HT-29 (cell line): ENCODE measurements at regions not wholly inside any gene's neighbourhood (a gene's known extent, or its start where the extent isn't known, plus 50 kb on each side); places are given as distances from the start of the nearest gene placed in this dataset.

Experiments
- DNase-seq: peaks from one replicate; pipeline ENCODE4 v3.0.0-alpha.2; 2015; ENCODE audit warnings: low spot score

DNA sequence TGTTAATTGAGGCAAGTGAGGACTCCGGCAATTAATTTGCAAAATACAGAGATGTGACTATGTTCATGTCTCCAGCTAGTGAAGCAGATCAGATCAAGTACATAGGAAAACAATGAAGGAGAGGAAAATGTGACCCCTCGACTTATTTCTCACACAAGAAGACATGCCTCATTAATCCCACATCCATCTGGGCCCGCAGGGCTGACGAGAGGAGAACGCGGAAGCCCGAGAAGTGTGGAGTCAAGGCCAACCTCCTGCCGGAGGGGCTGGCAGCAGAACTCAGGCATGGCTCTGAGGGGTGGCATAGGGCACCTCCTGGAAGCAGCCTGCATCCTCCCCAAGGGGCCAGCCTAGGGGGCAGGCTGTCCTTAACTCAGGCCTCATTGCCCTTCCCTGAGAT is 54.4 kb downstream of the ZNF503 start:
- DNase-seq, result no peak

DNA sequence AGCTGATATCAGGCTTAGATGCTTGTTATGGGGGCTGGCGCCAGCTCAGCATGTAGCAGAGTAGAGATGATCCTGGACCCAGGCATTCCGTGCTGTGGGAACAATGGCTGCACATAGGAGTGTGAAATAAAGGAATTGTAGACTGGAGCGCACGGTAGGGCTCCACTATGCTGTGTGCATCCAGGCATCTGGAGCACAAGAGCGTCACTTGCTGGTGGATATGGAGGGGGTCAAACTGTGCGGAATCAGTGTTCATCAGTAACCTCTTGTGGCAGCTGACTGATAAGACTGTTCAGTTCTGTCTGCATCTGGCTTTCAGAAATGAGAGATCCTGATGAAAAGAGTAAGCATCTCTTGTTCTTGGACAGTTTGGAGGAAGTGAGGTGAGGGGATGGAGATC is 55.8 kb downstream of the ZNF503 start:
- DNase-seq, result no peak

DNA sequence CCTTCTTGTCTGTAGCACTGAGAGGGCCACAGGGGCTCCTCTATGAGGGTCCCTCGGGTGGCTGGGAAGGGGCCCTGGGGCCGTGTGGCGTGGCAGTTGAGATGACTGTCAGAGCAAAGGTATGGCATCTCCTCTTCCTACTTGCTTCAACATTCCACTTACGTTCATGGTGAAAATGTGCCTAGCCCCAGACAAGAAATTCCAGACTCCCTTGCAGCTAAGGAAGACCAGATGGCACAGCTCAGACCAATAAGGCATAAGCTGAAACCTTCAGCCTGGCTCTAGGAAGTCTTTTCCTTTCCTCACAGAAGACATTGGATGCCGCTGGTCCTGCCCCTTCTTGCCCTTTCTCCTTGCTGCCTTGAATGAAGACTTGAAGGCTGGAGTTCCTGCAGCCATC is 57.4 kb downstream of the ZNF503 start:
- DNase-seq, result no peak

DNA sequence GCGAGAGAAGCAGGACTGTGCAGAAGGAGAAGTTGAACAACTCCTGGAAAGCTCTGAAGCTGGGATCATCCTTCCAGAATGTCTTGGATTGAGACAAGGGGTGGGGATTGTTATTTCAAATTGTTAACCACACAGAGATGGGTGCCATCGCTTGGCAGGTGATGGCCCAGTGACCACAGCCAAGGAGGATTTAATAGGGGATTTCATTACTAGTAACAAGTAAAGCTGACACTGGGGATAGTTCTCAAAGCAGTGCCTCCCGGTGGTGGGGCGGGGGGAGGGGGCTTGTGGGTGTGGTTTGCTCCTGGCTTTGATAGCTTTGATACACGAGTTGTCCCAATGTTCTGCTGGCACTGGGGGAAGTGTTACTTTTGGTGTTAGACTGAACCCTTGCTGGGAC is 59.2 kb downstream of the ZNF503 start:
- no peak for DNase-seq

DNA sequence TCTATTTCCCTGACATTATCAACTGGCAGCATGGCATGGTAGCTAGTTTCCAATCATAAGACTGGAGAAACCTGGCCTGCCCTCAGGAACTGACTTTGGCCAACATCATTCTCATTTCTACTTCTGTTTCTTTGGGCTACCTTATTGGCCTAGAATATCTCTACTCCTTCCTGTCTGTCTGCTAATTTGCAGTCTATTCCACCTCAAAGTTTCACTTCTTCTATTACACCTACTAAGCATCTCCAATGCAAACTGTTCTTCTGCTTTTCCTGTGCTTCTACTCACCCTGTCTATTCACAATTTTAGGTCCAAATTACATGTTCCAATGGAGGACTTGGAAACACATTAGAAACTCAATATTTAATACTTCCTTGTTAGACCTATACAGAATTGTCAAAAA is 65.6 kb downstream of the ZNF503 start:
- no peak for DNase-seq

DNA sequence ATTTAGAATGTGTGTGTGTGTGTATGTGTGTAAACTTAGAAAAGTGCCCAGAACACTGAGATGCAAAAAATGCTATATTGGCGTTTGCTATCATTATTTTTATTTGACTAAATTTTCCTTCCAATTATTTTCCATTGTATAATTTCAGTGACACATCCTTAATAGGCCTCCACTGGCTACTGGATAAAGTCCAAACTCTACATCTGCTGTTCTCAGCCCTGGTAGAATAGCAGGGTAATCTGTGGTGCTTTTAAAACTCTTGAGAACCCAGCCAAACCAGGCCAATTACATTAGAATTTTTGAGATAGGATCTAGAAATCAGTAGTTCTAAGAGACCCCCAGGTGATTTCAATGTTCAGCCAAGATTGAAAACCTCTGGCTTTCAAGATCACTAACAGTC is 66.4 kb downstream of the ZNF503 start:
- DNase-seq, result no peak

DNA sequence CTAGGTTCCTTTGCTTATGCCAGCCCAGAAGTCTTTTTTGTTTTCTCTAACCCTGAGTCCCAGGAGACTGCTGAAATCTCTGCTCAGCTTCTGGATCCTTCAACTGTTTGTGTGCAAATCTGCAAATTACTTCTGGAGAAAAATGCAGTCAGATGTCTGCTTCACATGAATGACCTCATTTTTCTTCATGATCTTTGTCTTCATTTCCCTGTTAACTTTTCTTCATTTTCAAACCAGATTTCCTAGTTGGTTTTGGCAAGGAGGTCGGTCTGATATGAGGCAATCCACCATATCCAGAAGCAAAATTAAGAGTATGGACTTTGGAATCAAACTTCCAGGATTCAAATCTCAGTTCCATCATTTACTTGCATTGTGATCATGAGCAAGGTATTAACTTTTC is 66.8 kb downstream of the ZNF503 start:
- DNase-seq, result no peak

DNA sequence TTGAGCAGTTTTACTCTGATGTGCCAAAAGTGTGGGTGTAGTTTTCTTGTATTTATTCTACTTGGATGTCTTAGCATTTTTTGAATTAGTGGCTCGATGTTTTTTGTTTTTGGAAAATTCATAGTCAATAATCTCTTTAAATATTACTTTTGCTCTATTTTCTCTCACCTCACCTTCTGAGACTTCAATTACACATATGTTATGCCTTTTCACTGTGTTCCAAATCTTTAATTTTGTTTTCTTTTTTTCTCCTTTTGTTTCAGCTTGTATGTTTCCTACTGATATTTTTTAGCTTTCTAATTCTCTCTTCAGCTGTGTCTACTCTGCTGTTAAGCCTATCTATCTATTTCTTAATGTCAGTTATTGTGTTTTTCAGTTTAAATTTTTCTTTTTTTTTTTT is 69.5 kb downstream of the ZNF503 start:
- no peak for DNase-seq

DNA sequence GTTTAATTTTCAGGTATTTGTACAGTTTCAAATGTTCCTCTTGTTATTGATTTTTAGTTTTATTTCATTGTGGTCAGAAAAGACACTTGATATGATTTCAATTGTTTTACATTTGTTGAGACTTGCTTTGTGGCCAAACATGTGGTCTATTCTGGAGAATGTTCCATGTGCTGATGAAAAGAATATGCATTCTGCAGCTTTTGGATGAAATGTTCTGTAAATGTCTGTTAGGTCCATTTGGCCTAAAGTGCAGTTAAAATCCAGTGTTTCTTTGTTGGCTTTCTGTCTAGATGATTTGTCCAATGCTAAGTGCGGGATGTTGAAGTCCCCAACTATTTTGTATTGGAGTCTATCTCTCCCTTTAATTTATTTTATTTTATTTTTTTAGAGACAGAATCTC is 70.5 kb downstream of the ZNF503 start:
- DNase-seq, result no peak

DNA sequence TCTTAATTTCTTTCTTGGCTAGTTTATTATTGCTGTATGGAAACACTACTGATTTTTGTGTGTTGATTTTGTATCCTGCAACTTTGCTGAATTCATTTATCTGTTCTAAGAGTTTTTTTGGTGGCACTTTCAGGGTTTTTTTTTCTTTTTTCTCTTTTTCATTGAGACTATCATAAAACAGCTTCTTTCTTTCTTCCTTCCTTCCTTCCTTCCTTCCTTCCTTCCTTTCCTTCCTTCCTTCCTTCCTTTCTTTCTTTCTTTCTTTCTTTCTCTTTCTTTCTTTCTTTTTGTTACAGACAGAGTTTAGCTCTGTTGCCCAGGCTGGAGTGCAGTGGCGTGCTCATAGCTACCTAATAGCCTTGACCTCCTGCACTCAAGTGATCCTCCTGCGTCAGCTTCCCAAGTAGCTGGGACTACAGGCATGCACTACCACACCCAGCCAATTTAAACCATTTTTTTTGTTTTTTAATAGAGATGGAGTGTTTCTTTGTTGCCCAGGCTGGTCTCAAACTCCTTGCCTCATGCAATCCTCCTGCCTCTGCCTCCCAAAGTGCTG is 72.3 kb downstream of the ZNF503 start:
- no peak for DNase-seq

DNA sequence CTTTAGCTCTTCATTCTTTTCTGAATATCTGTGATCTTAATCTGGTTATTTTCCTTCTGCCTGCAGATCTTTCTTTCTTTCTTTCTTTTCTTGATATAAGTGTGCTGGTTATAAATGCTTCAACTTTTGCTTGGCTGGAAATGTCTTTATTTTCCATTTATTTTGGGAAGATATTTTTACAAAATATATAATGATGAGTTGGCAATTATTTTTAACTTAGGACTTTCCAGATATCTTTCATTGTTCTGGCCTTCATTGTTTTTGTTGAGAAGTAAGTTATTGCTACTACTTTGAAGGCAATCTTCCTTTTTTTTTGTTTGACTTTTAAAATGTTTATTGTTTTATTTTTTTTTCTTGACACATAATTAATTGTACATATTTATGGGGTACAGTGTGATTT is 75.3 kb downstream of the ZNF503 start:
- no peak for DNase-seq

DNA sequence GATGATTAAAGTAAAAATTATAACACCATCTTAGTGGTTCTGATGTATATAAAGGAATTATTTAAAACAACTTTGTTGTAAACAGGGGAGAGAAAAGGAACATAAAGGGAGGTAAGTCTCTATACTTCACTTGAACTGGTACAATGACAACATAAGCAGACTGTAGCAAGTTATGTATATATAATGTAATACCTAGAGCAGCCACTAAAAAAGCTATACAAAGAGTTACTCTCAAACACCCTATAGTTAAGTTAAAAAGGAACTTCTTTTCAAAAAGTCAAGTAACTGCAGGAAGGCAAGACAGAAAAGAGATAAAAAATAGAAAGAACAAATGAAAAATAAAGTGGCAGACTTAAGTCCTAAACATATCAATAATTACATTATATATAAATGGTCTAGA is 82.3 kb downstream of the ZNF503 start:
- DNase-seq, result no peak

DNA sequence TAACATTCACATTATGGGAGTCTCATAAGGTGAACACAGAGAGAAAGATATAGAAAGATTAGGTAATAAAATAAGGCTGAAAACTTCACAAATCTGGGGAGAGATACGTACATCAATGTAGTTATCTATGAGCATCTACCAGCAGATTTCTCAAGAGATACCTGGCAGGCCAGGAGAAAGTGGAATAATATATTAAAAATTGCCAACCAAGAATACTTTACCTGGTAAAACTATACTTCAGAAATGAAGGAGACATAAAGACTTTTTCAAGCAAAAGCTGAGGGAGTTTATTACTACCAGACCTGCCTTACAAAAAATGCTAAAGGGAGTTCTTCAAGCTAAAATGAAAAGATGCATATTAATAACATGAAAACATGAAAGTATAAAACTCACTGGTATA is 78.8 kb upstream of the COMTD1 start:
- no peak for DNase-seq

DNA sequence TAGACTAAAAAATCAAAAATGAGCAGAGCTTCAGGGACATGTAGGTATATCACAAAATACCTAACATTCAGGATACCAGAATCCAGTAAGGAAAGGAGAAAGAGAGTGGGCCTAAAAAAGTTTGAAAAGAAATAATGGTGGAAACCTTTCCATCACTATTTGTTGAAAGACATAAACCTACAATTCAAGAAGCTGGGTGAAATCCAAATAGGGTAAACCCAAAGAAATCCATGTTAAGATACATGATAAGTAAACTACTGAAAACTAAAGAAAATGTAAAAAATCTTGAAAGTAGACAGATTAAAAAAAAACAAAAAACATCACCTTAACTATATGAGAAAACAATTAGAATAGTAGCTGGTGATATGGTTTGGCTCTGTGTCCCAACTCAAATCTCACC is 76.7 kb upstream of the COMTD1 start:
- DNase-seq, result no peak

DNA sequence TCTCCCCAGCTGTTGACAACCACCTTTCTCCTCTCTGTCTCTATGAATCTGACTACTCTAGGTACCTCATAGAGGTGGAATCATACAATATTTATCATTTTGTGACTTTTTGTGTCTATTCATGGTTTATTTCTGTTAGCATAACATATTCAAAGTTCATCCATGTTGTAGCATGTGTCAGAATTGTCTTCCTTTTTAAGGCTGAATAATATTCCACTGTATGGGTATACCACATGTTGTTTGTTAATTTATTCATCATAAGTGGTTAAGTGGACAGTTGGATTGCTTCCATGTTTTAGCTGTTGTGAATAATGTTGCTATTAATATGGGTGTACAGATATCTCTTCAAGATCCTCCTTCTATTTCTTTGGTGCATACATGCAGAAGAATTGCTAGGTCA is 69.9 kb upstream of the COMTD1 start:
- DNase-seq, result no peak

DNA sequence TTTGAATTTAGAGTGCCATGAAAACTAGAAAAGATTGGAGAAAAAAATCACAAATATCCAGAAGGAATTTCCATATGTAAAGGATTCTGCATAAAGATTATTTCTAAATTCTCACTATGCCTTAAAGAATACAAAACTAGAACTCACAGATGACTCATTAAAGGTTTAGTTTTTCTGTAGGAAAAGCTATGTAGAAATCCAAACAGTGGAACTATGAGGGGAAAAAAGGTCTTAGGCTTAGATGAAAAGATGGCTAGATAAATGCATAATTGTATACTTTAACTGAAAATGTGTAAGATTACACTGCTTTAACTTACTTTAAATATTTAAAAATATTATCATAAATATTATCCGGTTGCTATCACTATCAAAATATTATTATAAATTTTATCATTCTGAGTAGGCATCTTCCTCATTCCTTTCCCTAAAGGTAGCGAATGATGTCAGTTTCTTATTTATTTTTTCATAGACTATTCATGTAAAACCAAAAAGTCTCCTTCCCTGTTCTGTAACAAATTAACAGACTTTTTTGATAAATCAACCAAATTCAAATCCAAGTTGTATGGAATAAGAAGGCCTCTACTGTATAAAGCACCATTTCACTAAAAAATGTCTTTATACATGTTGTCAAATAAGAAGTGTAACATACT is 69.1 kb upstream of the COMTD1 start:
- DNase-seq, result no peak

DNA sequence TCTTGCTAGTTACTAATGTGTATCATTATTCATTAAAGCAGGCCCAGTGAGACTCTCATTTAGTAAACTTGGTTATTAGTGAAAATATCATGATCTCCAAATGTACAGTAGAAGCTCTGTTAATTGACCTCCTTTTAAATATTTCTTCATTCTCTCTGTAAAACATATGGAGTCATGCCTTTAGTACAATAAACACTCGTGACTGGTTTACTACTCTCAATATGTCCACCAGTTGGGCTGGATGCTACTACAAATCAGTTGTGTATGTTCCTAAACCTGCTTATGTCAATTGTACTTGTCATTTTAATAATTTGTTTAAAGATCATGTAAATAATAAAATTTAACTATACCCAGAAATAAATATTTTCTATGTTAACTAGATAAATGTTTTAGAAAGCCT is 68.6 kb upstream of the COMTD1 start:
- no peak for DNase-seq

DNA sequence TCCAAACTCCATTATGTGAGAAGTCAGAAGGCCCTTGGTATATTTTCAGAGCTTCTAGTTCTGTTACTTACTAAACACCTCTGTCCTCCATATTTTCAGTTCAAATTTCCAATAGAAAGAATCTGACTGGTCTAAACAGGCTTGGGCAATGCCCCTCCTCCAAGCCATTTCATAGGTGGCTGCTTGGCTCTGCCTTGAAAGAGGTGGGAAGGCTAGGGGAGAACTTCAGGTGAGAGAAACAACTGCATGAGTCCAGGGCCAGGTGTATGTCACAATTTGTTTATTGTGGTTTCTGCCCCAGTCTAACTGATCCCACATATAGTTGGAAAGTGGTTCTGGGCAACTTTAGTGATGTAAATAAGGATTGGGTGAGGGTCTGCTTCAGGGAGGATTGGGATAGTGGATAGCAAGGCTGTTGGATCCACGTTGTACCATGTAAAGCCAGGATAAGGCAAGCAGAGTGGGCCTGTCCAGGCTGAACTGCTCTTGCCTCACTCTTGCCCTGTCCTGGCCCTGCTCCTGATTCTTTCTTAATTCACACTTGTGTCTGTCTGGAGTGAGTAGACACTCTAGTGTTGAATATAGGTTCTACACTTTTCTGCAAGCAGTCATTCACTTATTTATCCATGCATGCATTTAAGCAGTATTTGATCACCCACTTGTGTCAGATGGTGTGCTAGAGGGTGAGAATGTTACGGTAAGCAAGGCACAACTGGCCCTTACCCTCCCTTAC is 67.5 kb upstream of the COMTD1 start:
- peak; percentile 9 for DNase-seq

DNA sequence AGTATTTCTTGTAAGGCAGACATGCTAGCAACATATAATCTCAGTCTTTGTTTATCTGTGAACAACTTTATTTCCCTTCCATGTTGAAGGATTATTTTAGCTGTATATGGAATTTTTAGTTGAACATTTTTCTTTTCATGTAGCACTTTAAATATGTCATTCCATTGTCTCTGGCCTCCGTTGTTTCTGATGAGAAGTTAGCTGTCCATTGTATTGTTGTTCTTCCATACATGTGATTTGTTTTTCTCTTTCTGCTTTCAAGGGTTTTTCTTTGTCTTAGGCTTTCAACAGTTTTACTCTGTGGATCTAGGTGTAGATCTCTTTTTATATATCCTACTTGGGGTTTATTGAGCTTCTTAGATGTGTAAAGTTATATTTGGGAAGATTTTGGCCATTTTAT is 66.3 kb upstream of the COMTD1 start:
- DNase-seq, result no peak

DNA sequence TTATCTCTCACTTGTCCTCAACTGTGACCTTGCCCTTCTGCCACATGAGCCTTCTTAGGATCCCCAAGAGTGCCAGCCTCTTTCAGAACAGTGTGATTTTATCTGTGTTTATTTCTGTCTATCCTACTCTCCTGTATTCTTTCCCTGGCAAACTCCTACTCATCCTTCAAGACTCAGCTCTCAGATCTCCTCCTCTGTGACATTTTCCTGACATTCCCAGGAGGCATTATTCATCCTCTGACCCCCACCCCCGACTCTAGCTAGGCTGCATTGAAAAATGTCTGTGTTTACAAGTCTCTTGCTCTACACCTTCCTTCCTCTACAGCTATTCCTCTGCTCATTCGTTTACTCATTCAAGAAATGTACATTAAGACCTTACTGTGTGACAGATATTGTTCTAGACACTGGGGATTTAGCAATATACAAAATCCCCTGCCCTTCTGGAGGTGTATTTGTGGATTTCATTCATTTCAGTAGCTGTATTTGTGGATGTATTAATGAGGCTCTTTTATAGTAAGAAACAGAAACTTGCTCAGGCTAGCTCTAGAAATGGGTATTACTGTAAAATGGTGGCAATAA is 61.4 kb upstream of the COMTD1 start:
- no peak for DNase-seq

DNA sequence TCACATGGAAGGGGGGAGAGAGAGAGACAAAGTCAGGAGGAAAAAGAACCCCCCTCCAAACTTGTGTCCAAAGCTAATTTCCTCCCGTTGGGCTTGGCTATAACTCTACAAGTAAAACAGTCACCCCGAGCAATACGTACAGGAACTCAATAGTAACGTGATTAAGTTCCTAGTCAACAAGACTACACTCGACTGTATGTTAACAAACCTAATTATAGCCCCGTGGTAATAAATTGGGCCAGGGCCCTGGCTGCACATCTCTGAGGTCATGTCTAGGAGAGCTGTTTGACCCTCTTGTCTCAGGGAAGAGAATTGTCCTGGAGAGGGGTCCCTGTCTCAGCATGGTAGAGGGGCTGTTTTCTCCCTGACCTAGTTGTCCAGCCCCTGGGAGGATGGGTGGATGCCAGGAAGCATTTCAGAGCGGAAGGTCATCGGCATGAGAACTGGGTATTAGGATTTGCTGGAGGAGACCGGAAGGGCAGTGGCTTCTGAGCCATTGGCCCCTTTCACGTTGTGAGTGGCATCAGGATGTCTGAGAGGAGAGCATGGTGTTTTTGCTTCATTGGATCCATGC is 60.2 kb upstream of the COMTD1 start:
- no peak for DNase-seq

DNA sequence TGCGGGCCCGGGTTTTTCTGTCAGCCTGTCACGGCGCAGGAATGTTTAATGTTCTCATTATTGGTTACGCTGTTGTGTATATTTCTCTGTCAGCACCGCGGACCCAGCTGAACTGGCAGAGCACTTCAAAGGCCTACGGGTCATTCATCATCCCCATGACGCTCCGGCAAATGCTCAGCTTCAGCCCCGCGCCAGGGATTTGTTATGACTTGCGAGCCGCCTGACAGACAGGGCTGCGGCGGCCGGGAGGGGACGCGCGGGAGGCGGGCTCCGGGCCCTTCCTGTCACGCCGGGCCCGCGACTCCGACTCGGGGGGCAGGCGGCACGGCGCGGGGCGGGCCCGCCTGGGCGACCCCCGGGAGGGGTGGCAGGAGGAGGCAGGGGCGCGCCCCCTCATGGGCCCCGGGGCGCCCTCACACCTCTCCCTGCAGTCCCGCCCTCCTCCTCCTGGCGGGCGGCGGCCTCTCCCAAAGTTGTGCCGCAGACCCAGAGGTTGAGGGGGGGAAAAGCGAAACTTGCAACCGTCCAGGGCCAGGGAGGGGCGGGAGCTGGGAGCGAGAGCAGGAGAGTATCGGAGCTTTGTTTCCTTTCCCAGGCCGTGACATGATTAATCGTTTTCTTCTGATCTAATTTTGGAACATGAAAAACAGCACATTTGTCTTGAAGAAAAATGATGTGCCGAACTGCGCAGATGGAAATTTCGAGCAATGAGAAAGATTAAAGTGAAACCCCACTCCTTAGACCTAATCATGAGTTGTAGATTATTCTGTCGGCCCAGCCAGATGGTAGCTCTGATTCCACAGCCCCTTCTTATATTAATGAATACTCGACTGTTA is 59.3 kb upstream of the COMTD1 start:
- peak; percentile 77 for DNase-seq
